Progenitor cell of endocrine pancreas (in vitro differentiated cells): ENCODE measurements at regions not wholly inside any gene's neighbourhood (a gene's known extent, or its start where the extent isn't known, plus 50 kb on each side); places are given as distances from the start of the nearest gene placed in this dataset.

Source experiments
- DNase-seq: peaks from one replicate; pipeline ENCODE4 v3.0.0; 2021; ENCODE audit warnings: low spot score; ENCODE audit not compliant: unreplicated experiment
- H3K27ac Mint-ChIP-seq: 2 replicates; pipeline ENCODE4 v1.8.0; 2021; ENCODE audit warnings: mild to moderate bottlenecking, moderate library complexity, mixed read lengths
- H3K27me3 Mint-ChIP-seq: 2 replicates; pipeline ENCODE4 v1.8.0; 2021; ENCODE audit warnings: mixed read lengths
- H3K36me3 Mint-ChIP-seq: 2 replicates; pipeline ENCODE4 v1.8.0; 2022; ENCODE audit warnings: mixed read lengths; ENCODE audit not compliant: insufficient read depth
- H3K4me1 Mint-ChIP-seq: 2 replicates; pipeline ENCODE4 v1.8.0; 2021; ENCODE audit warnings: low read depth, mixed read lengths
- H3K4me3 Mint-ChIP-seq: 2 replicates; pipeline ENCODE4 v1.8.0; 2021; ENCODE audit warnings: low read depth, mild to moderate bottlenecking, moderate library complexity, mixed read lengths
- H3K9me3 Mint-ChIP-seq: 2 replicates; pipeline ENCODE4 v1.8.0; 2021; ENCODE audit warnings: low read depth, mixed read lengths
- TF ChIP-seq, protein P1 (sequence below): fragments of 200-600 bp; sonication (generic); IDR thresholded peaks from one replicate; pipeline ENCODE4 v1.5.0; 2021; ENCODE audit warnings: antibody characterized with exemption, mild to moderate bottlenecking; ENCODE audit not compliant: unreplicated experiment

DNA sequence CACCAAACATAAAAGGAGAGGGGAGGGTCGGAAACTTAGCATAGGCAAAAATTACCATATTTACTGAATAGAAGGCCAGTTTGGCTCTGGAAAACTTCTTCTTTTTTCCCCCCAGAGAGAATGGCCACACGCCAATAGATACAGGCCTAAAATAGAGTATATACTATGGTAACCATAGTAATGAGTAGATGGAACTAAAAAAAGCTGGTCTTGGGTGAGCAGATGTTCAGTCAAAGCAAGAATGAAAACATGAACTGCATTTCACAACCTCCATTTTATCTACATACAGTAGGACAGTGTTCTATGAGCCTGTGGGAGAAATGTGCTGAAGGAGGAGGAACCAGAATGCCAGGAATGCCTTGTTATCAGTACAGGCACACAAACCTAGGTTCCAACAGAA lies 141.7 kb upstream of the SEMA3A start:
- TF ChIP-seq, protein P1, sequence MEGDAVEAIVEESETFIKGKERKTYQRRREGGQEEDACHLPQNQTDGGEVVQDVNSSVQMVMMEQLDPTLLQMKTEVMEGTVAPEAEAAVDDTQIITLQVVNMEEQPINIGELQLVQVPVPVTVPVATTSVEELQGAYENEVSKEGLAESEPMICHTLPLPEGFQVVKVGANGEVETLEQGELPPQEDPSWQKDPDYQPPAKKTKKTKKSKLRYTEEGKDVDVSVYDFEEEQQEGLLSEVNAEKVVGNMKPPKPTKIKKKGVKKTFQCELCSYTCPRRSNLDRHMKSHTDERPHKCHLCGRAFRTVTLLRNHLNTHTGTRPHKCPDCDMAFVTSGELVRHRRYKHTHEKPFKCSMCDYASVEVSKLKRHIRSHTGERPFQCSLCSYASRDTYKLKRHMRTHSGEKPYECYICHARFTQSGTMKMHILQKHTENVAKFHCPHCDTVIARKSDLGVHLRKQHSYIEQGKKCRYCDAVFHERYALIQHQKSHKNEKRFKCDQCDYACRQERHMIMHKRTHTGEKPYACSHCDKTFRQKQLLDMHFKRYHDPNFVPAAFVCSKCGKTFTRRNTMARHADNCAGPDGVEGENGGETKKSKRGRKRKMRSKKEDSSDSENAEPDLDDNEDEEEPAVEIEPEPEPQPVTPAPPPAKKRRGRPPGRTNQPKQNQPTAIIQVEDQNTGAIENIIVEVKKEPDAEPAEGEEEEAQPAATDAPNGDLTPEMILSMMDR = no peak
- H3K27me3 Mint-ChIP-seq = no peaks in the 10 kb centered on the region
- H3K4me1 Mint-ChIP-seq = no peaks in the 10 kb centered on the region
- no peaks in the 10 kb centered on the region for H3K9me3 Mint-ChIP-seq
- H3K36me3 Mint-ChIP-seq = no peaks in the 10 kb centered on the region
- no peak for DNase-seq
- H3K27ac Mint-ChIP-seq = no peak overlapping the region
- H3K4me3 Mint-ChIP-seq = no peak overlapping the region

DNA sequence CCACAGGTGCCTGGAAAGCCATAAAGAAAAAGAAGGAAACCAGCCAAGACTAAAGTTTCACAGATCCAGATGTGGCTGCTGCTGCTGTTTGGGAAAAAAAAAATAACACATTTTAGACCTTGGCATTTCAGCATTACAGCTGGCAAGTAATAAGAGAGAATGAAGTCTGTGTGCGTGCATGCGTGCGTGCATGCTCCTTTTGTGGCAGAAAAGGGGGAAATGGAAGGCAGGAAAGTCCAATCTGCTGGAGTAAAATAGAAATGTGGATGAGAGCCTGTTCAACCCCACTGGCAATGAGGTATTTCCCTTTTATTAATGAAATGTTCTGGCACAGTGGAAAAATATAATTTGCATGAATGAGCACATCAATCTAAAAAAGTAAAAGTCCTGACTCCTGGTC lies 137.0 kb upstream of the SEMA3A start:
- no peaks in the 10 kb centered on the region for H3K9me3 Mint-ChIP-seq
- H3K27ac Mint-ChIP-seq = no peak overlapping the region
- H3K36me3 Mint-ChIP-seq = no peaks in the 10 kb centered on the region
- TF ChIP-seq, protein P1 = no peak
- H3K4me3 Mint-ChIP-seq = no peak overlapping the region
- H3K27me3 Mint-ChIP-seq = no peaks in the 10 kb centered on the region
- DNase-seq = no peak
- H3K4me1 Mint-ChIP-seq = no peaks in the 10 kb centered on the region

DNA sequence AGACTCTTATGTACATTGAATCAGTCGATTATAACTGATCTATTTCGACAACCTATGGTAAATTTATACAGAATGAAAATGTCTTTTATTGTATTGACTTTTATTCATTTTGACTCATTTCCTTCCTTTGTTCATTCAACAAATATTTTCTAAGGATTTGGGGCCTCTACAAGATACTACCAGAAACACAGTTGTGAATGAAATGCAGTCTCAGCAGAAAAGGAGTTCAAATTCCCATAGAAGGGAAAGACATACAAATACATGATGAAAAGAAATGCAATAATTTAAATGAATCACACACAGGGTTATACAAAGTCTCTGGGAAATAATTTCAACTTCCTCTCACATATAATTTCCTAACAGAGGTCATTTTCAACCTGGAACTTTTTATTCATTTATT lies 134.0 kb upstream of the SEMA3A start:
- TF ChIP-seq, protein P1 = no peak
- Mint-ChIP-seq H3K27me3 (no peaks in the 10 kb centered on the region), H3K4me3 (no peak overlapping the region), H3K27ac (no peak overlapping the region), H3K36me3 (no peaks in the 10 kb centered on the region), H3K9me3 (no peaks in the 10 kb centered on the region), H3K4me1 (no peaks in the 10 kb centered on the region)
- DNase-seq = no peak

DNA sequence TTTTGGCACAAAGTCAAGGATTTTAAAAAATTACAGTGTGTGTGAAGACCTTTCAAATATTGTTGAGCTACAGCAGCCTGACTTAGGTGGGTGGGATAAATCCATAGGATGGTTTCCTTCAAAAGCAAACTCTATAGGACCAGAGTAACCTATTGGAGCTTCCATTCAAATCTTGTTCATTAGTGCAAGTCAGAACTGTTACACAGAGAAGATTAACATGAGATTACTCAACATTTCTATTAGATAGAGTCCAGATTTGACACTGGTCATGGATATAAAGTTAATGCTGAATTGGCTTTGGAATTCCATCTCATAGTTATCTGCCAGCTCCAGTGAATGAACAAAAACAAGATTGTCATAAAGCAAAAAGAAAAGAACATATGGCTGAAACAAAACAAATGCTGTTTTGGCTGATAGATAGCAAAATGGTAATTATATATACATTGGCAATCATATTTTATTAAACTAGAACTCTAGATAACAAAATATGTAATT lies 129.6 kb upstream of the SEMA3A start:
- no peak for DNase-seq
- Mint-ChIP-seq H3K9me3 (peaks cover 3% of the 10 kb centered on the region), H3K4me3 (no peak overlapping the region), H3K27ac (no peak overlapping the region), H3K4me1 (no peaks in the 10 kb centered on the region), H3K36me3 (no peaks in the 10 kb centered on the region), H3K27me3 (no peaks in the 10 kb centered on the region)
- TF ChIP-seq, protein P1 = no peak

DNA sequence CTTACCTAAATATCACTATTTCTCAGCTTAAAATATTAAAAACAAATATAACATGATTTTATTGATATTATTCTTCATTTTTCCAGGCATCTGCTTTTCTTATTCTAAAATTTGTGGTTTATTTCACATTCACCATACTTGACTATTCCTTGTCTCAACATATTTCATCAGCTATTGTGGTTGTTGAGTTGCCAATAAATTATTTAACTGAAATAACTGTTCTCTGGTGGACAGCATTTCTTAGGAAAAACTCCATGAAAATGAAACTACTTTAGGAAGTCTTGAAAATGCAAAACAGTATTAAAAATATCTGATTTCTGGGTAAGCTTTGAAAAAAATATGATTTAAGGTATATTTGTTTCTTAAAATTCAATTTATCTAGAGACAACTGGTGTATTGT lies 122.9 kb upstream of the SEMA3A start:
- TF ChIP-seq, protein P1 = no peak
- H3K36me3 Mint-ChIP-seq = no peaks in the 10 kb centered on the region
- DNase-seq = no peak
- H3K4me1 Mint-ChIP-seq = peaks cover 2% of the 10 kb centered on the region
- no peak overlapping the region for H3K27ac Mint-ChIP-seq
- no peaks in the 10 kb centered on the region for H3K27me3 Mint-ChIP-seq
- H3K9me3 Mint-ChIP-seq = peaks cover 2% of the 10 kb centered on the region
- no peak overlapping the region for H3K4me3 Mint-ChIP-seq
